Left lung (tissue), 4 donors: ENCODE measurements at regions not wholly inside any gene's neighbourhood (a gene's known extent, or its start where the extent isn't known, plus 50 kb on each side); places are given as distances from the start of the nearest gene placed in this dataset.

Experiments used
- ATAC-seq: fragments of 200-7000 bp; cut with Tn5 transposase; one replicate; pipeline ENCODE4 v1.9.1; 2020; ENCODE audit warnings: moderate library complexity
- DNase-seq, 4 donors: peaks; one replicate each; pipeline ENCODE4 v3.0.0-alpha.2; 2013 to 2020
- H3K27ac ChIP-seq, 2 donors: fragments of 200-600 bp; sonication (generic) in 1 of 2; one replicate each; pipeline versions ENCODE4 v1.5.0 to v1.8.0; 2020 to 2021
- H3K27me3 ChIP-seq, 2 donors: fragments of 200-600 bp; sonication (generic) in 1 of 2; one replicate each; pipeline versions ENCODE4 v1.5.0 to v1.8.0; 2020 to 2021
- H3K36me3 ChIP-seq, 2 donors: fragments of 200-600 bp; sonication (generic) in 1 of 2; one replicate each; pipeline versions ENCODE4 v1.5.0 to v1.8.0; 2020 to 2021
- H3K4me1 ChIP-seq, 2 donors: fragments of 200-600 bp; one replicate each; pipeline ENCODE4 v1.8.0; 2021
- H3K4me3 ChIP-seq, 2 donors: fragments of 200-600 bp; sonication (generic) in 1 of 2; one replicate each; pipeline versions ENCODE4 v1.5.0 to v1.8.0; 2020 to 2021; ENCODE audit warnings: mild to moderate bottlenecking in 1 of 2
- H3K9me3 ChIP-seq, 2 donors: fragments of 200-600 bp; sonication (generic) in 1 of 2; one replicate each; pipeline versions ENCODE4 v1.5.0 to v1.8.0; 2020 to 2021
- intact Hi-C, 2 donors: fragments of 100-400 bp; cut with DNase I; formaldehyde crosslinking; loops; one replicate each; pipeline versions ENCODE4 v1.11.2 to v1.14.2; 2022
- TF ChIP-seq, protein P1 (sequence below), 2 donors: fragments of 200-600 bp; sonication (generic) in 1 of 2; IDR thresholded peaks; one replicate each; pipeline versions ENCODE4 v1.5.0 to v1.8.0; 2021; ENCODE audit warnings: antibody characterized with exemption in 2 of 2
- donor health status: DM: no; HTN: yes; CAD: no.
- donor health status: DM: no; HTN: no; CAD: no.

GRCh38 chr19:30692181-30692811, 320.1 kb downstream of the ZNF536 start:
- Histone ChIP-seq H3K27ac (no peak overlapping the region), H3K4me1 (no peaks in the 10 kb centered on the region), H3K4me3 (no peak overlapping the region), H3K27me3 (peaks cover 0 to 69% of the 10 kb centered on the region in 2 donors), H3K36me3 (no peaks in the 10 kb centered on the region), H3K9me3 (no peaks in the 10 kb centered on the region)
- DNase-seq (no peak), ATAC-seq (no peak)
- intact Hi-C loops = no loop called here
- TF ChIP-seq, protein P1, sequence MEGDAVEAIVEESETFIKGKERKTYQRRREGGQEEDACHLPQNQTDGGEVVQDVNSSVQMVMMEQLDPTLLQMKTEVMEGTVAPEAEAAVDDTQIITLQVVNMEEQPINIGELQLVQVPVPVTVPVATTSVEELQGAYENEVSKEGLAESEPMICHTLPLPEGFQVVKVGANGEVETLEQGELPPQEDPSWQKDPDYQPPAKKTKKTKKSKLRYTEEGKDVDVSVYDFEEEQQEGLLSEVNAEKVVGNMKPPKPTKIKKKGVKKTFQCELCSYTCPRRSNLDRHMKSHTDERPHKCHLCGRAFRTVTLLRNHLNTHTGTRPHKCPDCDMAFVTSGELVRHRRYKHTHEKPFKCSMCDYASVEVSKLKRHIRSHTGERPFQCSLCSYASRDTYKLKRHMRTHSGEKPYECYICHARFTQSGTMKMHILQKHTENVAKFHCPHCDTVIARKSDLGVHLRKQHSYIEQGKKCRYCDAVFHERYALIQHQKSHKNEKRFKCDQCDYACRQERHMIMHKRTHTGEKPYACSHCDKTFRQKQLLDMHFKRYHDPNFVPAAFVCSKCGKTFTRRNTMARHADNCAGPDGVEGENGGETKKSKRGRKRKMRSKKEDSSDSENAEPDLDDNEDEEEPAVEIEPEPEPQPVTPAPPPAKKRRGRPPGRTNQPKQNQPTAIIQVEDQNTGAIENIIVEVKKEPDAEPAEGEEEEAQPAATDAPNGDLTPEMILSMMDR (IDR thresholded peaks at IDR 0.05) = no peak

DNA sequence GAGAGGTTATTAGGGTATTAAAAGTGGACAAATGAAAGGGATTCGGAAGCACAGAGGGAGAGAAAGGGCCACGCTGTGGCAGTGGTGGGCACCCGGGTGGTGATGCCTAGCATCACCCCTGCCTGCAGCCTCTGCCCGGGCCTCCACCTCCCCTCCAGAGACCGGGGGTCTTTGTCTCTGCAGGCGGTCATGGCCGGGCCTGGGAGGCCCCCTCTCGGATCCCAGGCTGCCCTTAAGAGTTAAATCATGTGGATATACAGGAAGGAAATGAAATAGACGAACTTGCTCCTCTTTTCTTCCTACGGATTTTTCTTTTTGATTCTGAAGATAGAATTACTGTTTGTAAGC, 319.6 kb downstream of the ZNF536 start:
- DNase-seq (no peak), ATAC-seq (no peak)
- intact Hi-C loops = no loop called here
- H3K36me3 ChIP-seq = no peaks in the 10 kb centered on the region
- no peak overlapping the region for H3K27ac ChIP-seq
- no peaks in the 10 kb centered on the region for H3K4me1 ChIP-seq
- no peaks in the 10 kb centered on the region for H3K9me3 ChIP-seq
- H3K4me3 ChIP-seq = no peak overlapping the region
- TF ChIP-seq, protein P1 (IDR thresholded peaks at IDR 0.05) = no peak
- peaks cover 0 to 74% of the 10 kb centered on the region in 2 donors for H3K27me3 ChIP-seq

DNA sequence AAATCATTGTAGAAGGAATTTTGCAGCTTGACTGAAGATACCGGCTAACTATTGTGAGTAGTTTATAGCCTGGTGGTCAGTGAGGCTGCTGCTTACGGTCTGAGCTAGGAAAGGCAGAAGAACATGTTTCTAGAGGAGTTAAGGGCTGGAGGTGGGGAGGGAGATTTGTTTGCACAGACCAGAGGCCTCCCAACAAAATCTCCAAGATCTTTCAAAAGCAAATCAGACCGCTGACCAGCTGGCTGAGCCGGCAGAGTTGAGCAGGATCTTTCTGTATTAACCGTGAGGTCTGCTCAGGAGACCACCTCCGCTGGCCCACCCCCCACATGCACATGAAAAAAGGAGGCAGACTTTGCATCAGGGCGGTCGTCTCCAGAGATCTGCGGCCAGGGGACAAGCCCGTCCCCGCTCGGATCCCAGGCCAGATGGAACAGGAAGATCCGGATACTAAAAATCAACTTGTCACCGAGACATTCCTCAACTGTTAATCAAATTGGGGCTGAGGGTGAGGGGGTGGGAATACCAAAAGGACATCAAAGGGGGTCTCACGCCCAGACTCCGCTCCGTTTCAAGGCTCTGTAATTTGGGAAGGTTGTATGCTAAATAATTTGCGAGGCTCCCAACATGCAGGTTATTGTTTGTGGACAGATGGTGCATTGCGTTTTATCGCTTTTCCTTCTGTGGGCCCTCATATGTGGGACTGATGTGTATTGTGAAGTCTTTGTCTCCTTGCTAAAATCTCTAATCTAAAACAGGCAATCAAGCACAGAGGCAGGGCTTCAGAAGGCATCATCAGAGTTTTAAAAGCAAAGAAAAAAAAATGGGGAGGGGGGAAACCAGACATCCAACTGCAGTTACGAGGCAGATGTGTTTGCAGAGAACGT, 319.0 kb downstream of the ZNF536 start:
- Histone ChIP-seq H3K27me3 (peaks cover 0 to 80% of the 10 kb centered on the region in 2 donors), H3K36me3 (no peaks in the 10 kb centered on the region), H3K9me3 (no peaks in the 10 kb centered on the region), H3K27ac (no peak overlapping the region), H3K4me1 (no peaks in the 10 kb centered on the region), H3K4me3 (no peak overlapping the region)
- ATAC-seq (no peak), DNase-seq (no peak)
- intact Hi-C loops = no loop called here
- TF ChIP-seq, protein P1 (IDR thresholded peaks at IDR 0.05) = no peak

GRCh38 chr19:30690525-30690924, 318.3 kb downstream of the ZNF536 start:
- H3K36me3 ChIP-seq = no peaks in the 10 kb centered on the region
- no peak overlapping the region for H3K27ac ChIP-seq
- intact Hi-C loops = no loop called here
- no peaks in the 10 kb centered on the region for H3K4me1 ChIP-seq
- peaks cover 0 to 87% of the 10 kb centered on the region in 2 donors for H3K27me3 ChIP-seq
- TF ChIP-seq, protein P1 (IDR thresholded peaks at IDR 0.05) = no peak
- ATAC-seq (no peak), DNase-seq (no peak)
- no peak overlapping the region for H3K4me3 ChIP-seq
- no peaks in the 10 kb centered on the region for H3K9me3 ChIP-seq

GRCh38 chr19:30689474-30689873, 317.3 kb downstream of the ZNF536 start:
- H3K27me3 ChIP-seq = peaks cover 0 to 95% of the 10 kb centered on the region in 2 donors
- no peaks in the 10 kb centered on the region for H3K36me3 ChIP-seq
- H3K9me3 ChIP-seq = no peaks in the 10 kb centered on the region
- TF ChIP-seq, protein P1 (IDR thresholded peaks at IDR 0.05) = no peak
- ATAC-seq (no peak), DNase-seq (no peak)
- H3K4me1 ChIP-seq = no peaks in the 10 kb centered on the region
- no peak overlapping the region for H3K27ac ChIP-seq
- intact Hi-C loops = loop anchor here in 1 of 2 donors (10.0 kb wide), 1 partner anchor 1535 kb away; no protein-coding TSS in a partner anchor
- no peak overlapping the region for H3K4me3 ChIP-seq
